Loucy (cell line): ENCODE measurements at regions not wholly inside any gene's neighbourhood (a gene's known extent, or its start where the extent isn't known, plus 50 kb on each side); places are given as distances from the start of the nearest gene placed in this dataset.

Experiments used
- H2AFZ ChIP-seq: fragments of 200-600 bp; sonication (generic); 2 replicates; pipeline ENCODE4 v1.6.0; 2016; ENCODE audit warnings: antibody characterized with exemption, mild to moderate bottlenecking, low read length, moderate library complexity
- H3F3A ChIP-seq: fragments of 200-600 bp; 2 replicates; pipeline ENCODE4 v1.6.0; 2016; ENCODE audit warnings: antibody characterized with exemption, low read depth, mild to moderate bottlenecking
- H3K27me3 ChIP-seq: fragments of 200-600 bp; sonication (generic); 2 replicates; pipeline ENCODE4 v1.6.1; 2014; ENCODE audit warnings: low read length, mild to moderate bottlenecking; ENCODE audit not compliant: insufficient read depth, poor library complexity, severe bottlenecking
- H3K36me3 ChIP-seq: fragments of 200-600 bp; sonication (generic); 2 replicates; pipeline ENCODE4 v1.6.1; 2016; ENCODE audit warnings: low read length; ENCODE audit not compliant: insufficient read depth
- H3K4me1 ChIP-seq: fragments of 200-600 bp; sonication (generic); 2 replicates; pipeline ENCODE4 v1.5.1; 2014; ENCODE audit warnings: low read length, mild to moderate bottlenecking; ENCODE audit not compliant: insufficient read depth, poor library complexity, severe bottlenecking
- H3K4me2 ChIP-seq: fragments of 200-600 bp; sonication (generic); 2 replicates; pipeline ENCODE4 v1.6.0; 2014; ENCODE audit warnings: antibody characterized with exemption, low read length, low read depth, mild to moderate bottlenecking; ENCODE audit not compliant: poor library complexity, severe bottlenecking
- H3K4me3 ChIP-seq: fragments of 200-600 bp; sonication (generic); 2 replicates; pipeline ENCODE4 v1.5.1; 2014; ENCODE audit warnings: low read length, mild to moderate bottlenecking, mixed read lengths; ENCODE audit not compliant: poor library complexity, severe bottlenecking
- H3K79me2 ChIP-seq: fragments of 200-600 bp; sonication (generic); 2 replicates; pipeline ENCODE4 v1.6.1; 2014; ENCODE audit warnings: low read length; ENCODE audit not compliant: insufficient read depth
- H3K9ac ChIP-seq: fragments of 200-600 bp; sonication (generic); 2 replicates; pipeline ENCODE4 v1.6.0; 2014; ENCODE audit warnings: mild to moderate bottlenecking, low read depth, low read length, moderate library complexity; ENCODE audit not compliant: poor library complexity, severe bottlenecking
- H3K9me2 ChIP-seq: fragments of 200-600 bp; sonication (generic); replicated peaks from 2 replicates; pipeline ENCODE4 v1.6.1; 2016; ENCODE audit warnings: low read depth, low read length, mixed read lengths
- H3K9me3 ChIP-seq: fragments of 200-600 bp; sonication (generic); 2 replicates; pipeline ENCODE4 v1.6.1; 2014; ENCODE audit warnings: mild to moderate bottlenecking, antibody characterized with exemption, low read length, low read depth; ENCODE audit not compliant: insufficient read depth
- H4K20me1 ChIP-seq: fragments of 200-600 bp; sonication (generic); 2 replicates; pipeline ENCODE4 v1.6.0; 2014; ENCODE audit warnings: antibody characterized with exemption, low read length, mild to moderate bottlenecking; ENCODE audit not compliant: insufficient read depth, poor library complexity, severe bottlenecking
- EZH2phosphoT487 ChIP-seq: fragments of 200-600 bp; IDR thresholded peaks from 2 replicates; pipeline ENCODE4 v1.6.1; 2018; ENCODE audit warnings: antibody characterized with exemption, mild to moderate bottlenecking, moderate library complexity, borderline replicate concordance
- TF ChIP-seq, protein P1 (sequence below): fragments of 200-600 bp; sonication (generic); conservative IDR thresholded peaks from 2 replicates; pipeline ENCODE4 v1.5.1; 2014; ENCODE audit warnings: mild to moderate bottlenecking, antibody characterized with exemption, low read length

DNA sequence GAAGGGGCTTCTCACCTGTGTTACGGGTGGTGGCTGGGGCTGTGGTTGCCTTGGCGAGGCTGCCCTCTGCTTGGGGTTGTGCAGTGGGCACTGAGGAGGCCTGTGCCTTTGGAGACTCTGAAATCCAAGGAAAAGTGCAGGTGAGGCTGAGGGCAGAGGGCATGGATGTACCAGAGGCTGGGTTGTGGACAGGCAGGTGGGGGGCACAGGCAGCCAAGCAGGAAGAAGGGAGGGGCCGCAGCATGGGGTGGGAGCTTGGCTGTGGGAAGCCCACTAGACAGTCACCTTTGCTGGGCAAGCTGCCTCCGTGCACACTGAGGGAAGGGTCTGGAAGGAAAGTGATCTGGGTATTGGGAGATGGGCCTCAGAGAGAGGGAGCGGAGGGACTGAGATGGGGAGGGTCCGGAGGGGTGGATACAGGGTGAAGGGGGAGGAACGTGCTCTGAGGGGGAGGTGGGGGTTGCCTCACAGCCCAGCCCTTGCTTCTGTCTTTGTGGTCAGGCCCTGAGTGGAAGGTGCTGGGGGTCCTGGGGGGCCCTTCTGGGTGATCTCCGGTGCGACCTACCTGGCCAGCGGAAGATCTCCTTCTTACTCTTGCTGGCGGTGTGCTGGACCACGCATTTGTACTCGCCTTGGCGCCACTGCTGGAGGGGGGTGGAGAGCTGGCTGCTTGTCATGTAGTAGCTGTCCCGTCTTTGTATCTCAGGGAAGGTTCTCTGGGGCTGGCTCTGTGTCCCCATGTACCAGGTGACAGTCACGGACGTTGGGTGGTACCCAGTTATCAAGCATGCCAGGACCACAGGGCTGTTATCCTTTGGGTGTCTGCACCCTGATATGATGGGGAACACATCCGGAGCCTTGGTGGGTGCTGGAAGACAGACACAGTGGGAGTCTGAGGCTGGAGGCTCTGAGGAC lies 318.7 kb downstream of the TMEM121 start:
- Histone ChIP-seq H3K4me3 (no peak overlapping the region), H2AFZ (no peak overlapping the region), H3K4me2 (no peak overlapping the region), H3K27me3 (no peaks in the 10 kb centered on the region), H3F3A (no peaks in the 10 kb centered on the region), H3K4me1 (no peaks in the 10 kb centered on the region), H4K20me1 (no peaks in the 10 kb centered on the region), H3K79me2 (no peaks in the 10 kb centered on the region), H3K36me3 (no peaks in the 10 kb centered on the region), H3K9ac (no peak overlapping the region), H3K9me3 (no peaks in the 10 kb centered on the region), H3K9me2 (no peaks in the 10 kb centered on the region)
- TF ChIP-seq, protein P1, sequence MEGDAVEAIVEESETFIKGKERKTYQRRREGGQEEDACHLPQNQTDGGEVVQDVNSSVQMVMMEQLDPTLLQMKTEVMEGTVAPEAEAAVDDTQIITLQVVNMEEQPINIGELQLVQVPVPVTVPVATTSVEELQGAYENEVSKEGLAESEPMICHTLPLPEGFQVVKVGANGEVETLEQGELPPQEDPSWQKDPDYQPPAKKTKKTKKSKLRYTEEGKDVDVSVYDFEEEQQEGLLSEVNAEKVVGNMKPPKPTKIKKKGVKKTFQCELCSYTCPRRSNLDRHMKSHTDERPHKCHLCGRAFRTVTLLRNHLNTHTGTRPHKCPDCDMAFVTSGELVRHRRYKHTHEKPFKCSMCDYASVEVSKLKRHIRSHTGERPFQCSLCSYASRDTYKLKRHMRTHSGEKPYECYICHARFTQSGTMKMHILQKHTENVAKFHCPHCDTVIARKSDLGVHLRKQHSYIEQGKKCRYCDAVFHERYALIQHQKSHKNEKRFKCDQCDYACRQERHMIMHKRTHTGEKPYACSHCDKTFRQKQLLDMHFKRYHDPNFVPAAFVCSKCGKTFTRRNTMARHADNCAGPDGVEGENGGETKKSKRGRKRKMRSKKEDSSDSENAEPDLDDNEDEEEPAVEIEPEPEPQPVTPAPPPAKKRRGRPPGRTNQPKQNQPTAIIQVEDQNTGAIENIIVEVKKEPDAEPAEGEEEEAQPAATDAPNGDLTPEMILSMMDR: no peak
- TF ChIP-seq EZH2phosphoT487: no peak

DNA sequence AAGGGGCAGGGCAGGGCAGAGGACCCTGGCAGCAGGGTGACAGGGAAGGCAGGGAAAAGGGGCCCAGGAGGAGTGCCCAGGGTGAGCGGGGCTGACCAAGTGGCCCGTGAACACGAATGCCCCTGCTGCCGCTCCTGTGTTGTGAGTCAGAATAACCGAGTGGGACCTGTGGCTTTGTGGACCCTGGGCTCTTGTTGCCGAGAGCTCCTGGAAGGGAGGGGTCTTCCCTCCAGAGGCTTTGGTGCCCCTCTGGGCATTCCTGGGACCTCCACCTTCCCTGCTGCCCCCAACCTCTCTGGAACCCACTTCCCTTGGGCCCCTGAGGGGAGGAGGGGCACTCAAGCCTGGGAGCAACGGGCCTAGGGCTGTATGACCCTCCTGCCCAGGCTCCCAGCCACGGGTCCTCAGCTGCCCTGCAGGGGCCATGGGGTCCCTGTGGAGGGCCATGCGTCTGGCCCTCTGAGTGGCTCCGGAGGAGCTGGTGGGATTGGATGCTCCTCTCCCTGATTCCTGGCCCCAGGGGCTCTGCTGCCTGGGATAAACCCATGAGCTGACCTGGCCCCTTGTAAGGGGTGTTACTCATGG lies 319.4 kb downstream of the TMEM121 start:
- H3K36me3 ChIP-seq: no peaks in the 10 kb centered on the region
- no peaks in the 10 kb centered on the region for H3K27me3 ChIP-seq
- no peak for TF ChIP-seq EZH2phosphoT487
- TF ChIP-seq, protein P1: no peak
- H3F3A ChIP-seq: no peaks in the 10 kb centered on the region
- no peak overlapping the region for H2AFZ ChIP-seq
- no peaks in the 10 kb centered on the region for H3K9me3 ChIP-seq
- no peak overlapping the region for H3K9ac ChIP-seq
- H3K9me2 ChIP-seq: no peaks in the 10 kb centered on the region
- H3K4me1 ChIP-seq: no peaks in the 10 kb centered on the region
- H4K20me1 ChIP-seq: no peaks in the 10 kb centered on the region
- no peak overlapping the region for H3K4me2 ChIP-seq
- no peak overlapping the region for H3K4me3 ChIP-seq
- H3K79me2 ChIP-seq: no peaks in the 10 kb centered on the region

DNA sequence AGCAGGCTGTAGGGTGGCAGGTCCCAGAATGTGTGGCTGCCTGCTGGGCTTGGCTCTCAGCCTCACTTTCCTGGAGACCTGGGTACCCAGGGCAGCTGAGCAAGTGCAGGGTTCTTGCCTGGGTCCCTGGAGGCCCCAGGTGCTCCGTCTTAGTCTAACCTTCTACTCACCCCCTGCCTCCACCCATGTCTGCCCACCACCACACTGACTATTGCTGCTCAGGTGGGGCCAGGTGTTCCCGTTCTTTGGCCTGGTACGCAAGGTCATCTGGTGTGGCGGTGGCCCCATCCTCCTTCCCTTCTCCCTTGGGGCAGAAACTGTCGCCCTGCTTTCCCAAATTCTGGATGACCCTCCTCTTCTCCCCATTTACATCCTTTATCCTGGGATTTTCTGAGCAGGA lies 319.9 kb downstream of the TMEM121 start:
- Histone ChIP-seq H3K9me2 (no peaks in the 10 kb centered on the region), H3K27me3 (no peaks in the 10 kb centered on the region), H3K4me2 (no peak overlapping the region), H4K20me1 (no peaks in the 10 kb centered on the region), H3K9ac (no peak overlapping the region), H3K4me1 (no peaks in the 10 kb centered on the region), H3K36me3 (peaks cover 2% of the 10 kb centered on the region; the same call in 1 of the 2 replicates), H2AFZ (no peak overlapping the region), H3F3A (no peaks in the 10 kb centered on the region), H3K4me3 (no peak overlapping the region), H3K9me3 (no peaks in the 10 kb centered on the region), H3K79me2 (no peaks in the 10 kb centered on the region)
- TF ChIP-seq EZH2phosphoT487: no peak
- TF ChIP-seq, protein P1: no peak
